A549 (cell line): ENCODE measurements at regions not wholly inside any gene's neighbourhood (a gene's known extent, or its start where the extent isn't known, plus 50 kb on each side); places are given as distances from the start of the nearest gene placed in this dataset.

Experiments
- CTCF ChIP-seq: fragments of >200 bp; sonication (Bioruptor Twin); formaldehyde crosslinking; IDR thresholded peaks from 3 replicates; pipeline ENCODE4 v1.5.1; 2016
- RARB ChIP-seq: fragments of 250-450 bp; sonication (Bioruptor Pico); IDR thresholded peaks from 2 replicates; pipeline ENCODE4 v1.8.0; 2021; ENCODE audit warnings: mild to moderate bottlenecking, moderate library complexity

DNA sequence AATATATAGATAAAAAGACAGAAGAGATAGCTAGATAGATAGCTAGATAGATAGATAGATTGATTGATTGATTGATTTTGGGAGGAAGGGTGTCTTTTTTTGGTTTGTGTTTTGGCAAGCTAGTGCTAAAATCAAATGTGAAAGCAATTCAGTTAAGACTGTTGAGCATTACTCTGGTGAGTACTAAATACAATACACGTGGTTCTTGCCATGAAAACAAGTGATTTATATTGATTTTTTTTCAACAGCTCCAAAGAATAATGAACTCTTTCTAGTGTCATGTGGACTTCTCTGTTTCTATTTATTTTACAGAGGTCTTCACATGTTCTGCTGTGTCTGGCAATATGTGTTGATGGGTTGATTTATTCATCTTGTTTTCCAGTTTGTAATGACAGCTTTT, 172.0 kb downstream of the POU4F1 start:
- TF ChIP-seq CTCF (no peak), RARB (no peak)
